GM21619 (cell line): ENCODE measurements at regions not wholly inside any gene's neighbourhood (a gene's known extent, or its start where the extent isn't known, plus 50 kb on each side); places are given as distances from the start of the nearest gene placed in this dataset.
"Not testable (repeated sequence)": the region's sequence is repeated elsewhere in the genome, so short reads cannot be mapped to it uniquely, and the experiment has no call there.

Source experiments
- ATAC-seq: cut with Tn5 transposase; IDR thresholded peaks from one replicate; pipeline ENCODE4 v1.9.1; 2021; ENCODE audit not compliant: unreplicated experiment

- not testable (repeated sequence) for ATAC-seq
Measured at GRCh38 chr7:116373229-116373628, 126.3 kb upstream of the CAV2 start.

DNA sequence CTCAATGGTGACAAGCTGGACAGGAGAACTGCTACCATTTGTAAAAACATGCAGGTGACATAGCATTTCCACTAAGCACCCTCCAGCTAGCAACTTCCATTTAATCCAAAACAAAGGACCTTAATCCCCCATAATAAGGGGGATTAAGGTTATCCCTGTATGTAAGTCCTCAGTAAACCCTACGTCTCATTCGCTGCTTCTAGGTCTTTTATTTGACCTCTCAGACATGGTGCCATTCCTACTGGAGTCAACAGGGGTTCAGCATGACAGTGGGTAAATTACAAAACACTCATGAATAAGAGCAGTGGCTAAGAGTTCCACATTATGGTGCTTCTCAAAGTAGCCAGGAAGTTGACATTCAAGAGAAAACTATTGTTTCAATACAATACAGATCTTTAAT, 121.8 kb upstream of the CAV2 start:
- no peak for ATAC-seq

DNA sequence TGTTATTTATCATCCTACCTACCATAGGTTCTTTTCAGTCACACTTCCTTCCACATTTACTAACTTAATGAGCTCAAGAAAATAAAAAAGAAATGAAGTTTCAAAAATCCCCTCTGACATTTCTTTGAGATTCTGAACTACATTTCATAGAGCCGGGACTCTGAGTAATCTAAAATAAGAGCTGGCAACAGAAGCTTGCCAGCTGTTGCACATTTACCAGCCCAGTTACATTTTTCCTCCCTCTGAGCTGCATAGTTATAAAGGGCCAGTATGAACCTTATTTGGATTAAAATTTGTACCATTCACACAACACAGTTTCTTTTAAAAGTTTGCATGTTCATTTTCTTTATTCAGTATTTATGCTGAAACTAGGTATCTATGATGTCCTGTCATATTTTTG, 119.5 kb upstream of the CAV2 start:
- no peak for ATAC-seq

GRCh38 chr7:116382375-116382774, 117.2 kb upstream of the CAV2 start:
- ATAC-seq: no peak

GRCh38 chr7:116384936-116385635, 114.5 kb upstream of the CAV2 start:
- no peak for ATAC-seq

DNA sequence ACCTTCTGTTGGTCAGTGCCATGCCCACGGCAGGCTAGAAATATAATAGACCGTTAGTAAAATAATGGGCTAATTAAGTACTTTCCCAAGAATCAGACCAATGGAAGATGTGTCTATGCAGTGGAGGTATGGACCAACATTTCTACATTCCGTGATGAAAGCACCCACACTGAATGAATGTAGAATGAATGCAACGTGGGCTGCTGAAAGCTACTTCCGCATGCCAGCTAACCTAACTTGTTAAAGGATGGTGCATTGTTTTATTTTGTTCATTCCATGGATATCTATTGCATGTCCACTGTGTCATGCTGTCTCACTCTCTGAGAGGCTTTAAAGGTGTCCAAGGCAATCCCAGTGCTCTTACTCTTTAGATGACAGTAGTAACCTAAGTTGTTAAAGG, 112.9 kb upstream of the CAV2 start:
- no peak for ATAC-seq

GRCh38 chr7:116390363-116390762, 109.2 kb upstream of the CAV2 start:
- no peak for ATAC-seq

DNA sequence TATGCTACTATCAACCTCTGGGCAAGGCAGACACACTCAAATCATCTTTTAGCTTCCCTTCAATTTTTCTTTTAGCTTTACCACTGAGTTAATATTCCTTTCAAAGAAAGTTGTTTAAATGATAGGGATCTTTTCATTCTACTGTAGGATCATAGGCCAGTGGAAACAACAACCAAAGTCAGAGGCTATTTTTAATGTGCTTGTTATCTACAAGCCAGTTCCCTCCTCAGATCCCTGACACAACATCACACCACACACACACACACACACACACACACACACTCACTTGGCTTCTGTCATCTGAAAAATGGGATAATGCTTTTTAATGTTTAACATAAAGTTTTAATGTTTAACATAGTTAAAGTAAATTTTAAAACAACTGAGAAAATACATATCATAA, 106.7 kb upstream of the CAV2 start:
- ATAC-seq: no peak

GRCh38 chr7:116393654-116394053, 105.9 kb upstream of the CAV2 start:
- no peak for ATAC-seq

DNA sequence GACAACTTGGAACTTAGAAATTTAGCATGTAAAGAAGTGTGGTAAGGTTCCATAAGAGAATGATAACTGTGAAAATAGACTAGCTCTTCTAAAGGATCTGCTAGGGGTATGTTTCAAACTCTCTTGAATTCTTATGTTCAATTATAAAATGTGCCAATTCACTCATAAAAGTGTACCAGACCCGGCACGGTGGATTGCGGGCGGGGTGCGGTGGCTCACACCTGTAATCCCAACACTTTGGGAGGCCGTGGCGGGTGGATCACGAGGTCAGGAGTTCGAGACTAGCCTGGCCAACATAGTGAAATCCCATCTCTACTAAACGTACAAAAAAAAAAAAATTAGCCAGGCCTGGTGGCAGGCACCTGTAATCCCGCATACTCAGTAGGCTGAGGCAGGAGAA, 105.4 kb upstream of the CAV2 start:
- ATAC-seq: no peak

DNA sequence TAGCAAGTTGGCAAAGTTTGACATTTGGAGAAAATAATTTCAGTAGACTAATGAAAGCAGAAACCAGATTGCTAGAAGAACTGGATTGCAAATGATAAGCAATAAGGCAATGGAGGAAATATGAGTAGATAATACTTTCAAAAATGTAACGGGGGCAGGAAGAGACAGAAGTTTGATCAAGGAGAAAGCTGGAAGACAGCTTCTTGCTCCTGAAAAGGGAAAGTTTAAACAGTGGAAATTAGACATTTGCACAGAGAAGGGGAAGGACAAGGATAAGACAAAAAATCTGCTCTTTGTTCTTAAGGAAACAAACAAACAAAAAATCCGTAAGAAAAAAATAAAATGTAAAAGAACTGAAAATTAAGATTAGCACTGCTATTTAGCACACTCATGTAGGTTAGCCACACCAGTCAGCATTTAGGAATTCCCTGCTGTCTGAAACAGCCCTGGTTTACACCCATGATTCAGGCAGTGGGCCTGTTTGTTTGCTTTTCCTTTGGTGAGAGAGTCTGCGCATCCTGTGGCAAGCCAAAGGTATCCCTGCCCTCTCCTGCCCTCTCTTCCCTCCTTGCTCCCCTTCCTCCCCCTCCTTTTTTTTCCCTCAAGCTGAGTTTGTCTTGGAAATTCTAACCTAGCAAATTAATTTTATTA, 104.3 kb upstream of the CAV2 start:
- ATAC-seq: no peak

GRCh38 chr7:116398672-116399071, 100.9 kb upstream of the CAV2 start:
- no peak for ATAC-seq

GRCh38 chr7:116399819-116400218, 99.7 kb upstream of the CAV2 start:
- ATAC-seq: no peak

DNA sequence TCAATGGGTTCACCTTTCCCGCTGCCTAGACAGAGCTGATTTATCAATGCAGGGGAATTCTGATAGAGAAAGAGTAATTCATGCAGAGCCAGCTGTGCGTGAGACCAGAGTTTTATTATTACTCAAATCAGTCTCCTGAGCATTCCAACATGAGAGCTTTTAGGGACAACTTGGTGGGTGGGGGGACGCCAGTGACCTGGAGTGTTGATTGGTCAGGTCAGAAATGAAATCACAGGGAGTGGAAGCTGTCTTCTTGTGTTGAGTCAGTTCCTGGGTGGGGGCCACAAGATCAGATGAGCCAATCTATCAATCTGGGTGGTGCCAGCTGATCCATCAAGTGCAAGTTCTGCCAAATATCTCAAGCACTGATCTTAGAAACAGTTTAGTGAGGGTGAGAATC, 99.0 kb upstream of the CAV2 start:
- ATAC-seq: no peak

DNA sequence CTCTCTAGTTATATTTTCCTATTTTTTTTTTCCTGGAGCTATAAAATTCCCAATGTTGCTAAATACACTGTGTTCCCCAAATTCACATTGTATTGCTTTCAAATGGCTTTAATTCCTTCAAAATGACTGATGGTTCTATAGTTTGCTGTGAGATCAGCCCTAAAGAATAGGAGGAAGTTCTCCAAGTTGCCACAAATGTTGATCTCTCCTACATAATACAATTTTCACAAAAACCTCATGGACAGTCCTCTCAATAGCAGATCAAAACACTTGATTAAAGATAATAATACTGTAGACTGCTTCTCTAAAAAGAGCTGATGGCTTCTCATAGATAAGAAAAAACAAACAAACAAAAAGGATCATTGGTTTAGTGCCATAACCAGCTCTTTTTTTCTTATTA, 97.8 kb upstream of the CAV2 start:
- no peak for ATAC-seq

- no peak for ATAC-seq
Measured at GRCh38 chr7:116403265-116403664, 96.3 kb upstream of the CAV2 start.

DNA sequence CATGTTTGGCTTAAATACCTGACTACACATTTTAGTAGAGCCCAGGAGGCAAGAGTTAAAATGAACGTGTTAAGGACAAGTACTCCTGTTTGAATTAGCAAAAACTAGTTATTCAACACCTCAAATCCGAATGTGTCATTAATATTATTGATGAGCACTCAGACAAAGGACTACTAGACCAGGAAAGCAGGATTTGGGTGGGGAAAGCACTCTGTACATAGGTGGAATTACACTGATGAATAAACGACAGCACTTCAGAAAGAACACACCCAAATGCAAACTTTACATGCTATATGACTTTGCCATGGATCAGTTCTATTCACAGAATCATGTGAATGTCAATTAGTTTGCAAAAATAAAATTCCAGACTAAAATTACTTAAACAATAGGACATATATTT, 95.1 kb upstream of the CAV2 start:
- no peak for ATAC-seq

DNA sequence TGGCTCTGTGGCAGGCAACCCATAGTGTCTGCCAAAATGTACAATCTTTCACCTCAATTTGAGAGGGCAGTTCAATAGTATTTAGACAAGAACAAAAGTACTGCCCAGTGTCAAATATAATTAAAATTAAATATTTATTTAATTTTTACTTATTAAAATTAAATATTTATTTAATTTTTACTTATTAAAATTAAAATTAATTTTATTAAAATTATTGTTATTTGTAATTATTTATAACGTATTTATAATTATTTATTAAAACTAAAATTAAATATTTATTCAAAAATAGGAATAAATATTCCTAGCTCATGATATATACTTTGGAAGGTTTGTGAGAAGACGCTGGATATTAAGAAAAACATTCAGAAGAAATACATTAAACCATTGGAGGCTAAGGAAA, 93.7 kb upstream of the CAV2 start:
- no peak for ATAC-seq

- no peak for ATAC-seq
Measured at GRCh38 chr7:116407165-116407564, 92.4 kb upstream of the CAV2 start.

DNA sequence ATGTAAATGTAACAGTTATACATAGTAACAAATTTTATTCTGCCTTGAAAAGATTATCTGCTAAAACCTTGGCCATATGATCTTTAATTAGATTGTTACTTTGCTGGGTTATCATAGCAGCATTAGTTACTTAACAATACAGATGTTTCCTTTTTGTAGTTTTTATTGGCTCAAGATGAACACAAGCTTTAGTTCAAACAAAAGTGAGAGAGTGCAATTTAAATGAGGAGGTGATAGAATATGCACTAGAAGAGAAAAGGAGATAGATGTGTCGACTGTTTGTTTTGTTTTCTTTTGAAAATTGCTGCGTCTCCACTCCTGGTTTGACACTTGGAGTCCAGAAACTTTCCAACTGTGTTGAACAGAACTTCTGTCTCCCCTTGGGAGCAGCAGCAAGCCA, 91.4 kb upstream of the CAV2 start:
- no peak for ATAC-seq

- ATAC-seq: not testable (repeated sequence)
Measured at GRCh38 chr7:116408831-116409453, 90.6 kb upstream of the CAV2 start.

GRCh38 chr7:116410694-116411093, 88.8 kb upstream of the CAV2 start:
- ATAC-seq: not testable (repeated sequence)
